PC-9 (cell line): ENCODE measurements at regions not wholly inside any gene's neighbourhood (a gene's known extent, or its start where the extent isn't known, plus 50 kb on each side); places are given as distances from the start of the nearest gene placed in this dataset.

Source experiments
- BruUV-seq: library from RNA; stranded (reverse); fragments of 400-500 nt; replicated peaks from 2 replicates; lab custom pipeline; 2021; lab: Mats Ljungman, UMichigan
- CTCF ChIA-PET: fragments of 300-600 bp; sonication (Branson Sonifier 250); formaldehyde crosslinking; loops from one replicate; lab custom pipeline; 2022; ENCODE audit warnings: antibody characterized with exemption; lab: Charles Lee
- POLR2A ChIA-PET: fragments of 300-600 bp; sonication (Branson Sonifier 250); formaldehyde crosslinking; loops from one replicate; lab custom pipeline; 2022; ENCODE audit warnings: antibody characterized with exemption; ENCODE audit not compliant: unreplicated experiment; lab: Charles Lee
- DNase-seq, 2 experiments: peaks; one replicate each; pipeline versions ENCODE4 v3.0.0 to v3.0.0-alpha.2; 2015 to 2022; ENCODE audit warnings: mixed read lengths in 1 of 2
- H2AFZ ChIP-seq: fragments of 200-600 bp; sonication (generic); 2 replicates; pipeline ENCODE4 v1.8.1; 2017; ENCODE audit warnings: antibody characterized with exemption
- H3F3A ChIP-seq: fragments of 200-600 bp; sonication (generic); 2 replicates; pipeline ENCODE4 v1.8.1; 2017; ENCODE audit warnings: antibody characterized with exemption, mild to moderate bottlenecking, low read depth; ENCODE audit not compliant: insufficient read depth
- H3K27ac ChIP-seq: fragments of 200-600 bp; sonication (generic); 2 replicates; pipeline ENCODE4 v1.6.1; 2016; ENCODE audit warnings: mixed run types
- H3K27me3 ChIP-seq: fragments of 200-600 bp; sonication (generic); 2 replicates; pipeline ENCODE4 v1.6.1; 2016; ENCODE audit warnings: low read depth, mixed run types; ENCODE audit not compliant: insufficient read depth
- H3K36me3 ChIP-seq: fragments of 200-600 bp; sonication (generic); 2 replicates; pipeline ENCODE4 v1.6.1; 2016; ENCODE audit warnings: low read depth, mixed run types
- H3K4me1 ChIP-seq: fragments of 200-600 bp; sonication (generic); replicated peaks from 2 replicates; pipeline ENCODE4 v1.6.1; 2016; ENCODE audit warnings: mixed run types; ENCODE audit not compliant: insufficient read depth
- H3K4me2 ChIP-seq: fragments of 200-600 bp; sonication (generic); 2 replicates; pipeline ENCODE4 v1.6.1; 2017; ENCODE audit warnings: mixed run types
- H3K4me3 ChIP-seq: fragments of 200-600 bp; sonication (generic); 2 replicates; pipeline ENCODE4 v1.6.1; 2016; ENCODE audit warnings: mixed run types
- H3K79me2 ChIP-seq: fragments of 200-600 bp; sonication (generic); 2 replicates; pipeline ENCODE4 v1.6.1; 2017; ENCODE audit warnings: low read depth, mixed run types
- H3K9me2 ChIP-seq: fragments of 200-600 bp; sonication (generic); 2 replicates; pipeline ENCODE4 v1.8.1; 2017; ENCODE audit warnings: mild to moderate bottlenecking; ENCODE audit not compliant: insufficient read depth
- H3K9me3 ChIP-seq: fragments of 200-600 bp; sonication (generic); 2 replicates; pipeline ENCODE4 v1.8.1; 2016; ENCODE audit warnings: low read depth; ENCODE audit not compliant: insufficient read depth
- H4K20me1 ChIP-seq: fragments of 200-600 bp; sonication (generic); 2 replicates; pipeline ENCODE4 v1.8.1; 2017; ENCODE audit not compliant: insufficient read depth
- EZH2 ChIP-seq: fragments of 200-600 bp; sonication (generic); IDR thresholded peaks from 2 replicates; pipeline ENCODE4 v1.8.0; 2017; ENCODE audit warnings: antibody characterized with exemption, low read depth
- intact Hi-C: fragments of 100-400 bp; cut with micrococcal nuclease; formaldehyde crosslinking; loops from one replicate; pipeline ENCODE4 v1.10.0; 2022; ENCODE audit not compliant: unreplicated experiment
- TF ChIP-seq, protein P1 (sequence below): fragments of 200-600 bp; sonication (generic); conservative IDR thresholded peaks from 2 replicates; pipeline ENCODE4 v1.6.1; 2017; ENCODE audit warnings: mixed run types, antibody characterized with exemption, mild to moderate bottlenecking, moderate library complexity

- Histone ChIP-seq H3K9me3 (no peaks in the 10 kb centered on the region), H3K27me3 (no peaks in the 10 kb centered on the region), H3K9me2 (no peaks in the 10 kb centered on the region), H3K36me3 (no peaks in the 10 kb centered on the region), H3K27ac (no peak overlapping the region), H4K20me1 (no peaks in the 10 kb centered on the region), H3K4me3 (no peak overlapping the region), H3K79me2 (no peaks in the 10 kb centered on the region), H3K4me2 (no peak overlapping the region), H3F3A (no peaks in the 10 kb centered on the region), H2AFZ (no peak overlapping the region), H3K4me1 (no peaks in the 10 kb centered on the region)
- intact Hi-C loops, result no loop called here
- POLR2A ChIA-PET, result no interaction called here
- TF ChIP-seq EZH2, result no peak
- TF ChIP-seq, protein P1, sequence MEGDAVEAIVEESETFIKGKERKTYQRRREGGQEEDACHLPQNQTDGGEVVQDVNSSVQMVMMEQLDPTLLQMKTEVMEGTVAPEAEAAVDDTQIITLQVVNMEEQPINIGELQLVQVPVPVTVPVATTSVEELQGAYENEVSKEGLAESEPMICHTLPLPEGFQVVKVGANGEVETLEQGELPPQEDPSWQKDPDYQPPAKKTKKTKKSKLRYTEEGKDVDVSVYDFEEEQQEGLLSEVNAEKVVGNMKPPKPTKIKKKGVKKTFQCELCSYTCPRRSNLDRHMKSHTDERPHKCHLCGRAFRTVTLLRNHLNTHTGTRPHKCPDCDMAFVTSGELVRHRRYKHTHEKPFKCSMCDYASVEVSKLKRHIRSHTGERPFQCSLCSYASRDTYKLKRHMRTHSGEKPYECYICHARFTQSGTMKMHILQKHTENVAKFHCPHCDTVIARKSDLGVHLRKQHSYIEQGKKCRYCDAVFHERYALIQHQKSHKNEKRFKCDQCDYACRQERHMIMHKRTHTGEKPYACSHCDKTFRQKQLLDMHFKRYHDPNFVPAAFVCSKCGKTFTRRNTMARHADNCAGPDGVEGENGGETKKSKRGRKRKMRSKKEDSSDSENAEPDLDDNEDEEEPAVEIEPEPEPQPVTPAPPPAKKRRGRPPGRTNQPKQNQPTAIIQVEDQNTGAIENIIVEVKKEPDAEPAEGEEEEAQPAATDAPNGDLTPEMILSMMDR, result no peak
- DNase-seq, result no peak
- CTCF ChIA-PET, result no interaction called here
- no TSS peak for BruUV-seq
Observed at GRCh38 chr21:19022978-19023377, 619.4 kb upstream of the TMPRSS15 start.

GRCh38 chr21:19026911-19027310, 623.3 kb upstream of the TMPRSS15 start:
- Histone ChIP-seq H3K27ac (no peak overlapping the region), H3K4me3 (no peak overlapping the region), H3F3A (no peaks in the 10 kb centered on the region), H3K4me2 (no peak overlapping the region), H3K9me2 (no peaks in the 10 kb centered on the region), H2AFZ (no peak overlapping the region), H3K9me3 (no peaks in the 10 kb centered on the region), H3K79me2 (no peaks in the 10 kb centered on the region), H4K20me1 (no peaks in the 10 kb centered on the region), H3K27me3 (no peaks in the 10 kb centered on the region), H3K4me1 (no peaks in the 10 kb centered on the region), H3K36me3 (no peaks in the 10 kb centered on the region)
- no TSS peak for BruUV-seq
- intact Hi-C loops, result no loop called here
- TF ChIP-seq EZH2, result no peak
- TF ChIP-seq, protein P1, result no peak
- ChIA-PET CTCF (no interaction called here), POLR2A (no interaction called here)
- no peak for DNase-seq

DNA sequence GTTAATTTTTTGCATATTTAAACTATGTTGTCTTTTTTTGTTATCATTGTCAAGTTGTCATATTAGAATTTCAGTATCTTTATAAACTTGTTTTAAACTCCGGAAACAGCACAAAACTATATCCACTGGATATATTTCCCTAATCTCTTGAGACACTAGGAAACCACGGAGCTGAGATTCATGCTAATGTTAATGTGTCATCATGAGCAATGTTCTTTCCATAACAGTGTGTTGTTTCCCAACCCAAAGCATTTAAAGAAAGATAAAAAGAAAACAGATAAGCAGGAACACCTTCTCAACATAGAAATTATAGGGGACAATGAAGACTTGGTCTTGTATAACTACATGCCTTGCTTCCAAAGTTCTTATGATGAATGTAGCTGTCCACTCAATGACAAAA, 626.2 kb upstream of the TMPRSS15 start:
- BruUV-seq, result no TSS peak
- intact Hi-C loops, result no loop called here
- POLR2A ChIA-PET, result no interaction called here

More for the DNA sequence above, 626.2 kb upstream of the TMPRSS15 start:
- Histone ChIP-seq H3K27me3 (no peaks in the 10 kb centered on the region), H2AFZ (no peak overlapping the region), H3K27ac (no peak overlapping the region), H3K9me3 (no peaks in the 10 kb centered on the region), H3K4me1 (no peaks in the 10 kb centered on the region), H3F3A (no peaks in the 10 kb centered on the region), H3K9me2 (no peaks in the 10 kb centered on the region), H3K4me3 (no peak overlapping the region), H3K36me3 (no peaks in the 10 kb centered on the region), H4K20me1 (no peaks in the 10 kb centered on the region), H3K79me2 (no peaks in the 10 kb centered on the region), H3K4me2 (no peak overlapping the region)
- no peak for DNase-seq
- TF ChIP-seq, protein P1, result no peak
- TF ChIP-seq EZH2, result no peak
- CTCF ChIA-PET, result no interaction called here
